CD4-positive, alpha-beta T cell treated with Interleukin-4 for 4 hours (primary cell): ENCODE measurements at regions not wholly inside any gene's neighbourhood (a gene's known extent, or its start where the extent isn't known, plus 50 kb on each side); places are given as distances from the start of the nearest gene placed in this dataset.

Experiments used
- DNase-seq: peaks from one replicate; pipeline ENCODE4 v3.0.0-alpha.2; 2020

DNA sequence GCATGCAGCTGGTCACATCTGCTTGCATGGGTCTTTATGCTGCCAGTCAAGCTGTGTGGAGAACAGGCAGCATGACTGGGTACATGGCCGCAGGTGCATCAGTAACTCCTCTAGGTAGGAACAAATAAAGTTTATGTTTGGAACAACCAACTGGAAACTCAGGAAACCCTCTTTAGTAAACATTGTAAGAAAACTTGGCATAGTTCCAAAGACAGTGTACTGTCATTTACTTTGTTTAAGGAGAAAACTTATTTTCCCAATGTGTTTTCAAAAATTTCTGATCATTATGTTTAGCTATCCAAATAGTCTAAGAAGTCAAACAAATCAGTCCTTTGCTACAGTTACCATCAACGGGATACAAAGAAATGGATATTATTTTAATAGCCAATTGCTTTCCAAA, 386.0 kb downstream of the CHSY3 start:
- no peak for DNase-seq

DNA sequence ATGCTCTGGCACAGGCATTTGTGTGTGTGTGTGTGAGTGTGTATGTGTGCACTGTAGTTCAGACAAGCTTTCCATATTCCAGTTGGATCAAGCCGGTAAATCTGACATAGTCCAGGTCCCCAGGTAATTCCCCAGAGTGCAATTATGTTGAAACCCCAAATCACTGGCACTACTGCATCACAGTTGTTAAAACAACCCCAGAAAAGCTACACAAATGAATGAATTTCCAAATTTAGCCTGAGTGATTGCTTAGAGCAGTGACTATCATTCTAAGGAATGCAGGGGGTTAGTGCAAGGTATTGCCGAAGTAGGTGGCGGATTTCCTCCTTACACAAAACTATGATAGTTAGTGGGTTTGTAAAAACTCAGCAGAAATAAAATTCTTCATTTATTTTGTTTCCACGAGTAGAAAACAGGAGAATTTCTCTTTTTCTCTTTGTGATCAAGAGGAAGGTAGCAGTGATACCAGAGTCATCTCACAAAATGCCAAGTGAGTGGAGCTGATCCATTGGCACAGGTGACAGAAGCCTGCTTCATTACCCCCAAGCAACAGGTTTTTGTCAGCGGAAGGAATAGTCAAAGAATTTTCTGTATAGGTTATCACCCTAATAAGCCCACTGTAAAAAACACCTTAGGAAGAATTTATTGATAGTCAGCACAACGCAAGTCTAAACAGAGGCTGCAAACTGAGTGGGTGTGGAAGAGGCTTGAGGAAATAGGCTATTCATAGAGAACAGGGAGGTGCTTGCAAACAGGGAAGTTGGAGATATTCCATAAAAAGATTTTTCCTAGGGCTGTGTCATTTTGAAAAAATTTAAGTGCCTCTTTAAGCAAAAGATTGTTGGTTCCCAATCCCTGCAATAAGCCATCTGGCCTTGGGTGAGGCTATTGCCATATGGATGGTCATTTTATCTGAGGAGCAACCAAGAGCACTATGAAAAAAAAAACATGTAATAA, 385.1 kb downstream of the CHSY3 start:
- DNase-seq = no peak

DNA sequence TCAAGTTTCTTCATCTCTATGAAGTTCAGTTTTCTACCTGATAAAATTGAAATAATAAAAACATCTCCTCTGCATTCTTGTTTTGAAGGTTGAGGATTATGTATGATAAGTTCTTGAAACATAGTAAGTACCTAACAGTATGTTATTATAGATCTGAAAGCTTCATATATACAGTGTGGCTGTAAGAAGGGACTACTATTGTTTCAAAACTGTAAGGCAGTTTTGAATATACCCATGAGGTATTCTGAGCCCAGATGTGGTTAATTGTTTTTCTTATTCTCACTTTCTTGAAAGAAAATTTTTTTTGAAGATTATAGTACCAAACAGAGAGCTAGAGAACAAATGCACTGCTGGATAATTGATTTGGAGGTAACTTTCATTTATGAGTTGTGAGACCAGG, 383.2 kb downstream of the CHSY3 start:
- no peak for DNase-seq

DNA sequence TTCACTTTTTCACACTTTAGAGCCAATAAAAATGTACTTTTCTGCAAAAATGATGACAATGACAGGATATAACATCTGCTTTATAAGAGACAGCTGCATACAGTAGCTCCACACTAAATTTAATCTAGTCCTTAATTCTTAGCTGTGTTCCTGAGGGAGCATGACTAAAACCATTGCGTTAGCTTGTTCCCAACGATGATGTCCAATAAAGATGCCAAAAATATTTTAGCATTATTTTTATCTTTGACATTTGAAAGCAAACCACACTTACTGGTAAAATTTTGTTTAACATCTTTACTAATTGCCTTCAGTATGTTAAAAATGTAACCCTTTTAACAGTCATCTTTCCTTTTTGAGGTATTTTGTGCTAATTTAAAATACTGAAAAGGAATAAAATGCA, 382.7 kb downstream of the CHSY3 start:
- DNase-seq = no peak

DNA sequence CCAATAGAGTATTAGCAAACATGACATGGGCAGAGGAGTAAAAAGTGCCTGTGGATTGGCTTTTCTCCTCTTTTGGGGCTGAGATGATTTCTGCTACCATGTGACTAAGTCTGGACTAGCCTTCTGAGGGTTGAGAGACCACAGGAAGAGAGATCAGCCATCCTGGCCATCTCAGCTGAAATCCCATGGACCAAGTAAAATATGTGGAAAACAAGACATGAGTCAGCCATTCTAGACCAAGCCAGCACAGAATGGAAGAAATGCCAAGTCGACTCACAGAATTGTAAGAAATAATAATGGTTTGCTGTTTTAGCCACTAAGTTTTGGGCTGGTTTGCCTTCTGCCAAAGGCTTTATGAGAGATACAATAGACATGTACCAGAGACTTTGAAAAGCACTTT, 377.8 kb downstream of the CHSY3 start:
- DNase-seq = no peak

DNA sequence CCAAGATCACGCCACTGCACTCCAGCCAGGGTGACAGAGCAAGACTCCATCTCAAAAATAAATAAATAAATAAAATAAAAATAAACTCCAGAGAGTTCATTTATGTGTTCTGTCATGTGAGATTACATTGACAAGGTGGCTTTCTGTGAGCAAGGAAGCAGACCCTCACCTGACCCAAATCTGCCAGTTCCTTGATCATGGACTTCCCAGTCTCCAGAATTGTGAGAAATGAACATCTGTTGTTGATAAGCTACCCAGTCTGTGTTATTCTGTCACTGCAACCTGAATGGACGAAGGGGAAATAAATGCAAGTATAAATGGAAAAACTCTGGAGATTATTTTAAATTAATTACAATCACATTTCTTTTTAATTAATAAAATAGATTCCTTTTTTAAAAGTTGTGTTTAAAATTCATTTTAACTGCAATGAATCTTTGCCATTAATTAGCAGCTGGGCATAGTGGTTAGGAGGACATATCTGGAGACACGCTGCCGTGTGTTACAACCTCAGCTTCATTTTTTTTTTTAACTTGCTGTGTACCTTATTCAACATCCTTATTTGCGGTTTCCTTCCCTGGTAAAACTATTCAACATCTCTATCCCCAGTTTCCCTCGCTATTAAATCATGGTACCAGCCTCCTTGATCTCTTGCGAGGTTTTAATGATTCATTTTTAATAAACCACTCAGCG, 376.4 kb downstream of the CHSY3 start:
- DNase-seq = no peak

DNA sequence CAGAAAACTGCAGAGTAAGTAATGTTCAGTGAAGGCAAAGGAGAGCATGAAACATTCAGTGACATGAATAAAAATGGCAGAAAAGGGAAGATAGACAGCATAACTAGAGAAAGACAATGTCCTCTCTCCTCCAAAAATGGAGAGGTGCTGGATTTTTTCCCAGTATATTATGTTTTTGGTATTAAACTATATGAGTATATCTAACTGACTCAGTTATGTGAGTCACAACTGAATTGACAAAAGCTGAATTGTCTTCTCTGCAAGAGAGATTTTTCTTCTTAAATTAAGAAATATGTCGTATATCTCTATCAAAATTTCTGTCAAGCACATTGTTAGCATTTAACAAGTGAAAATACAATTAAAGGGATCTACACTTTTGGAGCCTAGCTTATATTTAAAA, 375.1 kb downstream of the CHSY3 start:
- no peak for DNase-seq

- no peak for DNase-seq
Observed at GRCh38 chr5:130278136-130278535, 373.9 kb downstream of the CHSY3 start.

GRCh38 chr5:130277522-130277921, 373.3 kb downstream of the CHSY3 start:
- no peak for DNase-seq

GRCh38 chr5:130277002-130277401, 372.7 kb downstream of the CHSY3 start:
- no peak for DNase-seq

GRCh38 chr5:130272837-130273236, 368.6 kb downstream of the CHSY3 start:
- DNase-seq = no peak

- DNase-seq = no peak
Observed at GRCh38 chr5:130270786-130271185, 366.5 kb downstream of the CHSY3 start.

DNA sequence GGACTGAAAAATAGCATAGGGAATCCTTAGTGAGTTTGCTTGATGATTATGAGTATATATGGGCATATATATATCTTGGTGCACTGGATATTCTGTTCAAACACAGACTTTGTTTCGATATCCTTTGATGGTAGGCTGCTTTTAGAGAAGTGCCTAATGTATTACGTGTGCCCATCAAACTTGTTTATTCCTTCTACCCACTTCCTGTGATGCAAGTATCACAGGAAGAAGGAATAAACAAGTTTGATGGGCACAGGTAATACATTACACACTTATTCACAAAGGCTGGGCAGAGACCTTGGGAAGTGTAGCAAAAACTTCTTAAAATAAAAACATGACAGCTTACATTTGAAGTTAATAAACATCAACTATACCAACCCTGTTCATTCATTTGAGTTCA, 364.2 kb downstream of the CHSY3 start:
- no peak for DNase-seq

GRCh38 chr5:130267926-130268325, 363.7 kb downstream of the CHSY3 start:
- DNase-seq = no peak

GRCh38 chr5:130260481-130260880, 356.2 kb downstream of the CHSY3 start:
- no peak for DNase-seq

- no peak for DNase-seq
Observed at GRCh38 chr5:130251931-130252330, 347.7 kb downstream of the CHSY3 start.

GRCh38 chr5:130243641-130244040, 339.4 kb downstream of the CHSY3 start:
- no peak for DNase-seq

- DNase-seq = no peak
Observed at GRCh38 chr5:130237721-130238120, 333.5 kb downstream of the CHSY3 start.
